ENCODE measurements at regions not wholly inside any gene's neighbourhood (a gene's known extent, or its start where the extent isn't known, plus 50 kb on each side); places are given as distances from the start of the nearest gene placed in this dataset.

- TF ChIP-seq, protein P1, sequence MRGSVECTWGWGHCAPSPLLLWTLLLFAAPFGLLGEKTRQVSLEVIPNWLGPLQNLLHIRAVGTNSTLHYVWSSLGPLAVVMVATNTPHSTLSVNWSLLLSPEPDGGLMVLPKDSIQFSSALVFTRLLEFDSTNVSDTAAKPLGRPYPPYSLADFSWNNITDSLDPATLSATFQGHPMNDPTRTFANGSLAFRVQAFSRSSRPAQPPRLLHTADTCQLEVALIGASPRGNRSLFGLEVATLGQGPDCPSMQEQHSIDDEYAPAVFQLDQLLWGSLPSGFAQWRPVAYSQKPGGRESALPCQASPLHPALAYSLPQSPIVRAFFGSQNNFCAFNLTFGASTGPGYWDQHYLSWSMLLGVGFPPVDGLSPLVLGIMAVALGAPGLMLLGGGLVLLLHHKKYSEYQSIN (CRISPR knock-in tag; IDR thresholded peaks at IDR 0.05; ENCODE audit: borderline replicate concordance) = no peak
- TF ChIP-seq DBP (CRISPR knock-in tag; IDR thresholded peaks at IDR 0.05; ENCODE audit: not compliant biosample characterization) (no peak), SP1 (IDR thresholded peaks at IDR 0.05) (no peak), SP1 (CRISPR knock-in tag; IDR thresholded peaks at IDR 0.05) (no peak), THAP9 (CRISPR knock-in tag; IDR thresholded peaks at IDR 0.05; ENCODE audit: borderline replicate concordance) (peak; percentile 54; the same call in 1 of the 2 replicates), ZBTB1 (CRISPR knock-in tag; IDR thresholded peaks at IDR 0.05; ENCODE audit: borderline replicate concordance) (no peak), SALL1 (CRISPR knock-in tag; IDR thresholded peaks at IDR 0.05) (peak; percentile 93), ZGPAT (CRISPR knock-in tag; IDR thresholded peaks at IDR 0.05) (peak; percentile 84), ZFP62 (CRISPR knock-in tag; IDR thresholded peaks at IDR 0.05) (no peak), MLX (CRISPR knock-in tag; IDR thresholded peaks at IDR 0.05) (0 out of 2 replicates have a peak, but pooled peaks have one; percentile 32), ZNF484 (CRISPR knock-in tag; IDR thresholded peaks at IDR 0.05; ENCODE audit: borderline replicate concordance, low read depth) (no peak), HNRNPL (IDR thresholded peaks at IDR 0.05; ENCODE audit: low read depth, low read length) (no peak), SIN3A (IDR thresholded peaks at IDR 0.05; ENCODE audit: borderline replicate concordance, low read depth, low read length) (no peak), NR1H2 (CRISPR knock-in tag; IDR thresholded peaks at IDR 0.05; ENCODE audit: borderline replicate concordance, low read depth) (no peak), ZNF12 (CRISPR knock-in tag; IDR thresholded peaks at IDR 0.05) (no peak)
- TF ChIP-seq, protein P2, sequence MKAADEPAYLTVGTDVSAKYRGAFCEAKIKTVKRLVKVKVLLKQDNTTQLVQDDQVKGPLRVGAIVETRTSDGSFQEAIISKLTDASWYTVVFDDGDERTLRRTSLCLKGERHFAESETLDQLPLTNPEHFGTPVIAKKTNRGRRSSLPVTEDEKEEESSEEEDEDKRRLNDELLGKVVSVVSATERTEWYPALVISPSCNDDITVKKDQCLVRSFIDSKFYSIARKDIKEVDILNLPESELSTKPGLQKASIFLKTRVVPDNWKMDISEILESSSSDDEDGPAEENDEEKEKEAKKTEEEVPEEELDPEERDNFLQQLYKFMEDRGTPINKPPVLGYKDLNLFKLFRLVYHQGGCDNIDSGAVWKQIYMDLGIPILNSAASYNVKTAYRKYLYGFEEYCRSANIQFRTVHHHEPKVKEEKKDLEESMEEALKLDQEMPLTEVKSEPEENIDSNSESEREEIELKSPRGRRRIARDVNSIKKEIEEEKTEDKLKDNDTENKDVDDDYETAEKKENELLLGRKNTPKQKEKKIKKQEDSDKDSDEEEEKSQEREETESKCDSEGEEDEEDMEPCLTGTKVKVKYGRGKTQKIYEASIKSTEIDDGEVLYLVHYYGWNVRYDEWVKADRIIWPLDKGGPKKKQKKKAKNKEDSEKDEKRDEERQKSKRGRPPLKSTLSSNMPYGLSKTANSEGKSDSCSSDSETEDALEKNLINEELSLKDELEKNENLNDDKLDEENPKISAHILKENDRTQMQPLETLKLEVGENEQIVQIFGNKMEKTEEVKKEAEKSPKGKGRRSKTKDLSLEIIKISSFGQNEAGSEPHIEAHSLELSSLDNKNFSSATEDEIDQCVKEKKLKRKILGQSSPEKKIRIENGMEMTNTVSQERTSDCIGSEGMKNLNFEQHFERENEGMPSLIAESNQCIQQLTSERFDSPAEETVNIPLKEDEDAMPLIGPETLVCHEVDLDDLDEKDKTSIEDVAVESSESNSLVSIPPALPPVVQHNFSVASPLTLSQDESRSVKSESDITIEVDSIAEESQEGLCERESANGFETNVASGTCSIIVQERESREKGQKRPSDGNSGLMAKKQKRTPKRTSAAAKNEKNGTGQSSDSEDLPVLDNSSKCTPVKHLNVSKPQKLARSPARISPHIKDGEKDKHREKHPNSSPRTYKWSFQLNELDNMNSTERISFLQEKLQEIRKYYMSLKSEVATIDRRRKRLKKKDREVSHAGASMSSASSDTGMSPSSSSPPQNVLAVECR (CRISPR knock-in tag; IDR thresholded peaks at IDR 0.05; ENCODE audit: borderline replicate concordance) = peak; percentile 48; the same call in 1 of the 2 replicates
- TF ChIP-seq, protein P3, sequence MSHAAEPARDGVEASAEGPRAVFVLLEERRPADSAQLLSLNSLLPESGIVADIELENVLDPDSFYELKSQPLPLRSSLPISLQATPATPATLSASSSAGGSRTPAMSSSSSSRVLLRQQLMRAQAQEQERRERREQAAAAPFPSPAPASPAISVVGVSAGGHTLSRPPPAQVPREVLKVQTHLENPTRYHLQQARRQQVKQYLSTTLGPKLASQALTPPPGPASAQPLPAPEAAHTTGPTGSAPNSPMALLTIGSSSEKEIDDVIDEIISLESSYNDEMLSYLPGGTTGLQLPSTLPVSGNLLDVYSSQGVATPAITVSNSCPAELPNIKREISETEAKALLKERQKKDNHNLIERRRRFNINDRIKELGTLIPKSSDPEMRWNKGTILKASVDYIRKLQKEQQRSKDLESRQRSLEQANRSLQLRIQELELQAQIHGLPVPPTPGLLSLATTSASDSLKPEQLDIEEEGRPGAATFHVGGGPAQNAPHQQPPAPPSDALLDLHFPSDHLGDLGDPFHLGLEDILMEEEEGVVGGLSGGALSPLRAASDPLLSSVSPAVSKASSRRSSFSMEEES (CRISPR knock-in tag; IDR thresholded peaks at IDR 0.05) = peak; percentile 63
These were observed 102.2 kb downstream of the ZNF92 start (continued) for GRCh38 chr7:65475734-65476319.
